ENCODE measurements at regions not wholly inside any gene's neighbourhood (a gene's known extent, or its start where the extent isn't known, plus 50 kb on each side); places are given as distances from the start of the nearest gene placed in this dataset.

DNA sequence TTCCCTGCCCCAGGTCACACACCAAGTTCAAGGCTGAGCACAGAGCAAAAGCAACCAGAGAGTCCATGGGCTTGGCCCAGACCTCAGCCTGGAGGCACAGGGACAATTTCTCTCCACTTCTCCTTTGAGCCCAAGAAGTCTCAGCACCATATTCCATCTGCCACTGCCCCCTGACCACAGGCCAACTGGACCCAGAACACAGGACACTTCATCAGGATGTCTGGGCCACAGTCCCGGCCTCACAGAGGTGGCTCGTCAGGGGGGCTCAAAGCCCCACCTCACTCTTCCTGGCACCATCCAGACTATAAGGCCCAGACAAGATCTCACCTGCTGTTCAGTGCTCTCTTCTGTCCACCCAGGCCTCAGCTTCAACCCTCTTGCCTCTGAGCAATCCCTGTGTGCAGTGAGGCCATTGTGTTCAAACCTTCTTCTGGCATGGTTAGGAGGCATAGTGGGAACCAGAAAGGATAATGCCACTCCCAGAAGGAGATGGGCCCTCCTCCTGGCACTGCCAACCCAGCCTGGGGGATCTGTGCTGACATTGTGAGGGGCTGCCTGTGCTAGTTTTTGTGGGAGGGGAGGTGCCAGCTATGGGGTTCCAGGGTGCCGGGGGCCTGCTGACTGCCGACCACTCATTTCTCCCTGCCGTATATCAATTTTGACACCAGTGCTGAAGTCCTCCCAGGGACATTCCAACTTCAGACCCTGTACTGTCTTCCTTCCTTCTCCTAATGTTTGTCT lies 49.7 kb upstream of the ANTXRL start (continued):
- TF ChIP-seq KDM1A (IDR thresholded peaks at IDR 0.05; ENCODE audit: borderline replicate concordance, low read length) (no peak), TCF12 (IDR thresholded peaks at IDR 0.05; ENCODE audit: low read depth, low read length) (no peak), CREB1 (IDR thresholded peaks at IDR 0.05) (no peak), RAD21 (IDR thresholded peaks at IDR 0.05 in 1 of 2, conservative IDR thresholded peaks at IDR 0.05 in 1 of 2; ENCODE audit: low read depth in 2 of 2, low read length in 2 of 2) (no peak), CBX5 (IDR thresholded peaks at IDR 0.05; ENCODE audit: low read depth, low read length) (no peak), SP1 (IDR thresholded peaks at IDR 0.05; ENCODE audit: low read depth, low read length) (no peak)
